Left hindlimb (tissue), 1 donor: ENCODE measurements at regions not wholly inside any gene's neighbourhood (a gene's known extent, or its start where the extent isn't known, plus 50 kb on each side); places are given as distances from the start of the nearest gene placed in this dataset.

Experiments used
- DNase-seq: peaks from one replicate; pipeline ENCODE4 v3.0.0-alpha.2; 2018

GRCh38 chr11:80898910-80899309, 1458.1 kb upstream of the TENM4 start:
- no peak for DNase-seq

- DNase-seq = no peak
Measured at GRCh38 chr11:80886684-80887083, 1445.9 kb upstream of the TENM4 start.

- no peak for DNase-seq
Measured at GRCh38 chr11:80873310-80873999, 1432.6 kb upstream of the TENM4 start.

GRCh38 chr11:80872116-80872728, 1431.4 kb upstream of the TENM4 start:
- no peak for DNase-seq

- no peak for DNase-seq
Measured at GRCh38 chr11:80868831-80869230, 1428.0 kb upstream of the TENM4 start.

- no peak for DNase-seq
Measured at GRCh38 chr11:80862011-80862410, 1421.2 kb upstream of the TENM4 start.

GRCh38 chr11:80861193-80861592, 1420.4 kb upstream of the TENM4 start:
- no peak for DNase-seq

GRCh38 chr11:80860632-80861031, 1419.8 kb upstream of the TENM4 start:
- DNase-seq = no peak

- DNase-seq = no peak
Measured at GRCh38 chr11:80856066-80856465, 1415.2 kb upstream of the TENM4 start.

GRCh38 chr11:80855426-80855825, 1414.6 kb upstream of the TENM4 start:
- DNase-seq = no peak

- DNase-seq = no peak
Measured at GRCh38 chr11:80849253-80849652, 1408.4 kb upstream of the TENM4 start.

- DNase-seq = no peak
Measured at GRCh38 chr11:80846979-80847378, 1406.1 kb upstream of the TENM4 start.

- DNase-seq = no peak
Measured at GRCh38 chr11:80846442-80846841, 1405.6 kb upstream of the TENM4 start.

- no peak for DNase-seq
Measured at GRCh38 chr11:80844110-80844819, 1403.4 kb upstream of the TENM4 start.

GRCh38 chr11:80843266-80843974, 1402.6 kb upstream of the TENM4 start:
- no peak for DNase-seq

- DNase-seq = no peak
Measured at GRCh38 chr11:80842246-80842645, 1401.4 kb upstream of the TENM4 start.

- no peak for DNase-seq
Measured at GRCh38 chr11:80841675-80842074, 1400.8 kb upstream of the TENM4 start.

GRCh38 chr11:80838153-80838552, 1397.3 kb upstream of the TENM4 start:
- no peak for DNase-seq

- DNase-seq = no peak
Measured at GRCh38 chr11:80837051-80837450, 1396.2 kb upstream of the TENM4 start.

GRCh38 chr11:80831374-80831773, 1390.5 kb upstream of the TENM4 start:
- DNase-seq = no peak

GRCh38 chr11:80827781-80828180, 1387.0 kb upstream of the TENM4 start:
- DNase-seq = no peak

- no peak for DNase-seq
Measured at GRCh38 chr11:80826808-80827207, 1386.0 kb upstream of the TENM4 start.

- DNase-seq = no peak
Measured at GRCh38 chr11:80822308-80822707, 1381.5 kb upstream of the TENM4 start.

GRCh38 chr11:80819271-80819670, 1378.4 kb upstream of the TENM4 start:
- DNase-seq = no peak
